Ammon's horn (tissue), 1 donor: ENCODE measurements at regions not wholly inside any gene's neighbourhood (a gene's known extent, or its start where the extent isn't known, plus 50 kb on each side); places are given as distances from the start of the nearest gene placed in this dataset.
A peak's percentile ranks its signal among the peaks of the same experiment; 100 is the strongest.

Source experiments
- DNase-seq: peaks from one replicate; pipeline ENCODE4 v3.0.0-alpha.2; 2016; ENCODE audit warnings: low spot score

- no peak for DNase-seq
These were observed 93.4 kb upstream of the KCNK1 start for GRCh38 chr1:233520261-233521191.

DNA sequence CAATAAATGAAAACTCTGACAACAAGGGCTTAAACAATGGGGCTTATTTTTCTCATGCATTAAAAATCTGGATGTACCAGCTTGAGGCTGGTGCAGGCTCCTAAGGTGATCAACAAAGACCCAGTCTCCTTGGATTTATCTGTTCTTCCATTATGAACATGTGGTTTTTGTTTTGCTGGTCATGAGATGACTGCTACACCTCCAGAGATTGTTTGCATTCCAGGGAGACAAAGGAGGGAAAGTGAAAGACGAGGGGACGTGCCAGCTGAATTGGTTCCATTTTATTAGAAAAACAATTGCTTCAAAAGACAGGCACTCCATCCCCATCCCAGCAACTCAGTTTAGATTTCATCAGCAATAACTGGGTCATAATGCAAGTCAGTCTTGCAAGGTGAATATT is 90.9 kb upstream of the KCNK1 start:
- peak; percentile 5 for DNase-seq

GRCh38 chr1:233527818-233528217 is 86.1 kb upstream of the KCNK1 start:
- no peak for DNase-seq

- DNase-seq: no peak
These were observed 83.1 kb upstream of the KCNK1 start for GRCh38 chr1:233530665-233531386.

DNA sequence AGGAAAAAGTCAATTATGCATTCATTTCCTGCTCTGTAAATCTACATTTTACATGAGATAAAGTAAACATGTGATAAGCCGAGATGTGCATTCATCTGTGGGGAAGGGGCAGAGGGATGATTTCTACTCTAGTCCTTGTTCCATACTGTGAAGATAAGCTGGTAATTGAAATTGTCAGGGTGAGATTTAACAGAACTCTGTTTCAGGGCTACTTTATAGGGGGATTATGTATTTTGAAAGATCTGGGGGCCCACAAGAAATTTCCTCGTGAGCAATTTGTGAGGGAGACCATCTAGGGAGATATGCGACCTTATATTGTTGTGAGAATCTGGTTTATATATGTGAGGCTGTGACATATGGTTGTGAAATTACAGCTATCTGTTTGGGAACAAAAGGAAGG is 73.1 kb upstream of the KCNK1 start:
- DNase-seq: no peak

- peak; percentile 77 for DNase-seq
These were observed 70.3 kb upstream of the KCNK1 start for GRCh38 chr1:233543338-233544255.

- no peak for DNase-seq
These were observed 69.6 kb upstream of the KCNK1 start for GRCh38 chr1:233544304-233544703.

- no peak for DNase-seq
These were observed 66.2 kb upstream of the KCNK1 start for GRCh38 chr1:233547726-233548125.

- no peak for DNase-seq
These were observed 64.5 kb upstream of the KCNK1 start for GRCh38 chr1:233549404-233549803.

DNA sequence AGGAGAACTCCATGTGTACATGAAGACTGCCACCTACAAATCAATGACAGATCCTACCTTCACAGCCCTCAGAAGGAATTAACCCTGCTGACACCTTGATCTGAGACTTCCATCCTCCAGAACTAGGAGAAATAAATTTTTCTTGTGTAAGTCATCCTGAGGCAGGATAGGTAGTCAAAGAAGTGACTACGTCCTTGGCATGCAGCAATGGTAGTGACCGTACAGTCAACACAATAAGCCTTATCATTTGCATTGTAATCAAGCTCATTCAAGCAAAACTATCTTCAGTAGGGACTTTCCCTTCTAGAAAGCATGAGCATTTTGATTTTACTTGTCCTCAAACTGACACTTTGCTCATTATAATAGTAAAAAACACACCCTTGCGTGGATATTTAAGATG is 64.0 kb upstream of the KCNK1 start:
- no peak for DNase-seq

DNA sequence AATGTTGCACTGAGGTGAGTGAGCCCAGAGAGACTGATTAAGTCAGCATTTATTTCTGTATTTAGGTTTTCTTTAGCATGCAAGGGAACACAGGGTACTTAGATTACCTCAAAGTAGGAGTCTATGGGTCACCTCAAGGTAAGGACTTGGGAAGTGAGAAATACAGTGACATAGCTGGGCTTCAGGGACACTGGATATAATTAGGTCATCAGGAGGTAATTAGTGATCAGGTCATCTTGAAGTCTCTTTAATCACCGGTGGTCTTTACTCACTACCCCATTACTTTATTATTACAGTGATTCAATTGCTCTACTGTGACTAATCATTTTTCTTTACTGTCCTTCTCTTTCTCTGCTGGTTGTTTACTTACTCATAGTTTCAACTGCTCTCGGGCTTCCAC is 59.9 kb upstream of the KCNK1 start:
- no peak for DNase-seq

DNA sequence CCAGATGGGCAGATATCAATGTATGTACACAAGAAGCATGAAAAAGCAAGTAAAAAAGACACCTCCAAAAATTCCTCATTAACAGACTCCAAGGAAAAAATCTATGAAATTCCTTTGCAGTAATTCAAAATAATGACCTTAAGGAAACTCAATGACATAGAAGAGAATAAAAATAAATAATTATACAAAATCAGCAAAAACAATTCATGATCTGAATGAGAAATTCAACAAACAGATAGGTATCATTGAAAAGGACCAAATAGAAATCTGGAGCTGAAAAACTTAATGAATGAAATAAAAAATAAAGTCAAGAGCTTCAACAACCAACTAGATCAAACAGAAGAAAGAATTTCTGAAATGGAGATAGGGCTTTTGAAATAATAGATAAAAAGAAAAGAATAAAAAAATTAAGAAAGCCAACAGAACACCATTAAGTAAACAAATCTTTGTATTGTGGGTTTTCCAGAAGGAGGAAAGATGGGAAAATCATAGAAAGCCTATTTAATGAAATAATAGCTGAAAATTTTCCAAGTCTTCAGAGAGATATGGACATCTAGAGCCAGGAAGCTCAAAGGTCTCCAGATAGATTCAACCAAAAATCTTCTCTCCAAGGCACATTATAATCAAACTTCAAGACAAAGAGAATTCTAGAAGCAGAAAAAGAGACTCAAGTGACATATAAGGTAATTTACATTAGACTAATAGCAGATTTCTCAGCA is 52.0 kb upstream of the KCNK1 start:
- DNase-seq: no peak
